Activated CD4-positive, alpha-beta memory T cell treated with anti-CD3 and anti-CD28 coated beads, Interleukin-2, amount 10 ng/mL, durations not matched to agents 7 days and 5 days (primary cell): ENCODE measurements at regions not wholly inside any gene's neighbourhood (a gene's known extent, or its start where the extent isn't known, plus 50 kb on each side); places are given as distances from the start of the nearest gene placed in this dataset.
"Not testable (repeated sequence)": the region's sequence is repeated elsewhere in the genome, so short reads cannot be mapped to it uniquely, and the experiment has no call there.

ENCODE experiments used
- CTCF ChIA-PET: fragments of 350-600 bp; sonication (Branson Sonifier 250); formaldehyde crosslinking; loops from one replicate; lab custom pipeline; 2021; ENCODE audit warnings: antibody characterized with exemption, inconsistent platforms; lab: Charles Lee
- POLR2A ChIA-PET: fragments of 350-600 bp; sonication (Branson Sonifier 250); formaldehyde crosslinking; loops from one replicate; lab custom pipeline; 2021; ENCODE audit warnings: antibody characterized with exemption; lab: Charles Lee
- DNase-seq: peaks from one replicate; pipeline ENCODE4 v3.0.0-alpha.2; 2020
- H3K27ac Mint-ChIP-seq: one replicate; pipeline ENCODE4 v1.8.0; 2021; ENCODE audit warnings: mild to moderate bottlenecking, mixed read lengths
- H3K27me3 Mint-ChIP-seq: one replicate; pipeline ENCODE4 v1.8.0; 2021; ENCODE audit warnings: mixed read lengths
- H3K36me3 Mint-ChIP-seq: one replicate; pipeline ENCODE4 v1.8.0; 2021; ENCODE audit warnings: low read depth, mixed read lengths
- H3K4me1 Mint-ChIP-seq: one replicate; pipeline ENCODE4 v1.8.0; 2021; ENCODE audit warnings: mixed read lengths
- H3K4me3 Mint-ChIP-seq: one replicate; pipeline ENCODE4 v1.8.0; 2021; ENCODE audit warnings: mild to moderate bottlenecking, mixed read lengths
- H3K9me3 Mint-ChIP-seq: one replicate; pipeline ENCODE4 v1.8.0; 2021; ENCODE audit warnings: mixed read lengths

DNA sequence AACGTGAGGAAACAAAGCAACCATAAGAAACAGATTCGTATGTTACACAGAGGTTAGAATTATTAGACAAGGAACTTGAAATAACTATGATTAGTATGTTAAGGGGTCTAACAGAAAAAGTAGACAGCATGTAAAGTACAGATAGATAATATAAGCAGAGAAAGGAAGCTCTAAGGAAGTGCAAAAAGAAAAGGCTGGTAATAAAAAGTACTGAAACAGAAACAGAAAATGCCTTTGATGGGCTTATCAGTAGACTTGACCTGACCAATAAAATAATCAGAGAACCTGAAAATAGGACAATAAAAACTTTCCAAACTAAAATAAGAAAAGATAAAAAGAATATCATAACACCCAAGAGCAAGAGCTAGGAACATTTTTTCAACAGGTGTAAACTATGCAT, 225.8 kb downstream of the RND3 start:
- Mint-ChIP-seq H3K4me3 (no peak overlapping the region), H3K4me1 (no peaks in the 10 kb centered on the region), H3K9me3 (no peaks in the 10 kb centered on the region), H3K36me3 (no peaks in the 10 kb centered on the region), H3K27me3 (no peaks in the 10 kb centered on the region), H3K27ac (no peak overlapping the region)
- CTCF ChIA-PET, result no interaction called here
- POLR2A ChIA-PET, result no interaction called here
- DNase-seq, result no peak

GRCh38 chr2:150260636-150261035, 226.8 kb downstream of the RND3 start:
- DNase-seq, result no peak
- ChIA-PET POLR2A (no interaction called here), CTCF (no interaction called here)
- Mint-ChIP-seq H3K36me3 (no peaks in the 10 kb centered on the region), H3K9me3 (no peaks in the 10 kb centered on the region), H3K4me1 (no peaks in the 10 kb centered on the region), H3K27me3 (no peaks in the 10 kb centered on the region), H3K4me3 (no peak overlapping the region), H3K27ac (no peak overlapping the region)

GRCh38 chr2:150259746-150260145, 227.7 kb downstream of the RND3 start:
- H3K27ac Mint-ChIP-seq, result no peak overlapping the region
- no peak overlapping the region for H3K4me3 Mint-ChIP-seq
- no peaks in the 10 kb centered on the region for H3K9me3 Mint-ChIP-seq
- ChIA-PET CTCF (no interaction called here), POLR2A (no interaction called here)
- no peaks in the 10 kb centered on the region for H3K36me3 Mint-ChIP-seq
- no peaks in the 10 kb centered on the region for H3K4me1 Mint-ChIP-seq
- no peak for DNase-seq
- H3K27me3 Mint-ChIP-seq, result no peaks in the 10 kb centered on the region

DNA sequence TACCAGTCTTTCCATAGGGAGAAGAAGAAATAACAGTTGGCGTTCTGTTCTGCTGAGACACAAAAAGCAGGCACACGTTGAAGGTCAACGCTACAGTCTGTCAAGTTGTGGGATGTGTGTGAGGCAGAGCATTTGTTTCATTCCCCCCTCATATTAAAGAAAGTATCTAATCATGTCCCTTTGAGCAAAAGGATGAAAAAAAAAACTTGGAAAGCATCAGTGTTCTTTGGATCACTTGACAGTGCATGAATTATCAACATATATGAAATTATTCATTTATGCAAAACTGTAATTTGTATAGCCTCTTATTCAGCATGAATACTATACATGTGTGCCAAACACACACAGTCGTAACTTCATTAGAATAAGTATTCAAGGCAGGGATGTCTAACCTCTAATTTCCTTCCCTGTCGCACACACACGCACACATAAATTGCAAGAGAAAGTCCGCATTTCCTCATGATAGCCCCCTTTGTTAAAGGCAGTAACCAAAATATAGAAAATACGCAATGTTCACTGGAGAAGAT, 228.6 kb downstream of the RND3 start:
- no peak for DNase-seq
- Mint-ChIP-seq H3K36me3 (no peaks in the 10 kb centered on the region), H3K4me3 (no peak overlapping the region), H3K27ac (no peak overlapping the region), H3K4me1 (no peaks in the 10 kb centered on the region), H3K9me3 (no peaks in the 10 kb centered on the region), H3K27me3 (no peaks in the 10 kb centered on the region)
- POLR2A ChIA-PET, result no interaction called here
- CTCF ChIA-PET, result no interaction called here

DNA sequence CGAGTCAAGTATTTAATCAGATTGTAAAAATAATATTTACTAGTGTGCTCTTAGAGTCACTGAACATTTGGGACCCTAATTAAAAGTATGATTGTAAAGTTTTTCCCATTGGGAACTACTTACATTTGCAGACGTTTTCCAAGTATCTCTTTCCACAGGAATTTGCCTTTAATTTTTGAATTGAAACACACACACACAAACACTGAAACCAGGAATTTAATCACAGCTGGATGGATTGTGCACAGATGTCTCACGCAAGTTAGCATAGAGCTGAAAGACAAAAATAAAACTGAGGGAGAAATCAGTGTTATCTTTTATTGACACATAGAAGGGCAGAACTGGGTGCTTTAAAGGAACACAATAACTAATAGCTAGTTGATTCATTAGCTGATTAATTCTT, 230.7 kb downstream of the RND3 start:
- Mint-ChIP-seq H3K36me3 (no peaks in the 10 kb centered on the region), H3K9me3 (no peaks in the 10 kb centered on the region), H3K27ac (no peak overlapping the region), H3K4me1 (no peaks in the 10 kb centered on the region), H3K4me3 (no peak overlapping the region), H3K27me3 (no peaks in the 10 kb centered on the region)
- no peak for DNase-seq
- ChIA-PET POLR2A (no interaction called here), CTCF (no interaction called here)

DNA sequence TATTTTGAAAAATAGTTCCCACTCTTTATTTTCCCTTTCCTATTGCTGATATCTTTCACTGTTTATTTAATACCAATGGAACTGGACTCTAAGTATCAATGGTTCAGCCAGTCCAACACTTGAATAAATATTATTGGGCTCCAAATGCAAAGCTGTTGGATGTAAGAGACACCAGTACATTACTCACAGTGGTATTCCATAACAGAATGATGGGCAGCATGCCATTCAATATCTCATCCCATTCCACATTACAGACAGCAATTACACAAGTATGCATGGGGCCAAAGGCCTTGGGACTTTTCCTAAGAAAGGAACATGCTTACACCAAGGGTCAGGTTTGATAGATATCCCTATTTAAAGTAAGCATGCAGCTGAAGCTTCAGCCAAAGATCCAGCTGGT, 231.9 kb downstream of the RND3 start:
- ChIA-PET CTCF (no interaction called here), POLR2A (no interaction called here)
- no peak overlapping the region for H3K27ac Mint-ChIP-seq
- no peaks in the 10 kb centered on the region for H3K4me1 Mint-ChIP-seq
- H3K9me3 Mint-ChIP-seq, result no peaks in the 10 kb centered on the region
- no peaks in the 10 kb centered on the region for H3K27me3 Mint-ChIP-seq
- H3K36me3 Mint-ChIP-seq, result no peaks in the 10 kb centered on the region
- no peak overlapping the region for H3K4me3 Mint-ChIP-seq
- no peak for DNase-seq

GRCh38 chr2:150249735-150250134, 237.7 kb downstream of the RND3 start:
- DNase-seq, POLR2A ChIA-PET, H3K4me1 Mint-ChIP-seq, H3K36me3 Mint-ChIP-seq, H3K4me3 Mint-ChIP-seq, H3K27me3 Mint-ChIP-seq, H3K9me3 Mint-ChIP-seq, H3K27ac Mint-ChIP-seq: not testable (repeated sequence)
- CTCF ChIA-PET, result interaction anchor here (0.9 kb wide), 1 partner anchor 27 kb away, joined by 3 read pairs; no protein-coding TSS in a partner anchor

GRCh38 chr2:150247481-150247880, 240.0 kb downstream of the RND3 start:
- no peaks in the 10 kb centered on the region for H3K9me3 Mint-ChIP-seq
- H3K36me3 Mint-ChIP-seq, result no peaks in the 10 kb centered on the region
- no peak overlapping the region for H3K27ac Mint-ChIP-seq
- H3K4me1 Mint-ChIP-seq, result no peaks in the 10 kb centered on the region
- ChIA-PET CTCF (no interaction called here), POLR2A (no interaction called here)
- no peaks in the 10 kb centered on the region for H3K27me3 Mint-ChIP-seq
- DNase-seq, result no peak
- no peak overlapping the region for H3K4me3 Mint-ChIP-seq

- POLR2A ChIA-PET, result no interaction called here
- no peak overlapping the region for H3K4me3 Mint-ChIP-seq
- CTCF ChIA-PET, result no interaction called here
- no peaks in the 10 kb centered on the region for H3K4me1 Mint-ChIP-seq
- H3K36me3 Mint-ChIP-seq, result no peaks in the 10 kb centered on the region
- H3K27ac Mint-ChIP-seq, result no peak overlapping the region
- H3K27me3 Mint-ChIP-seq, result no peaks in the 10 kb centered on the region
- no peaks in the 10 kb centered on the region for H3K9me3 Mint-ChIP-seq
- DNase-seq, result no peak
Measured at GRCh38 chr2:150234787-150235446, 252.6 kb downstream of the RND3 start.

DNA sequence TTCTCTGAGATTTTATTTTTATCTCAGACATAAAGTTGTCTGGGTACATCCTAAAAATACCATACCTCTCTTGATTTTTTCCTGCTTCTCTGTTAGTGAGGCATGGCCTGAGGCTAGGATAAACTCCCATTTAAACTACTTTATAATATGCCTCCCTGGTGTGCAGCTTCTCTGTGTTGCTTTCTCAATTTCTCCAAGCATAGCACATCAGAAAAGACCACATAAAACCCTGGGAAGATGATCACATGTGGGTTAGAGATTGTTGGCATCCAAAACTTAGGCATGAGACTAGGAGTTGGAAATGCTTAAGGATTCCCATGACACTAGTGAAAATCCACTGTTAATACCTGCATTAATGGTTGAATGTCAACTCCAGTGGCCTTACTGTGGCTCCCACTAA, 254.6 kb downstream of the RND3 start:
- no peaks in the 10 kb centered on the region for H3K36me3 Mint-ChIP-seq
- ChIA-PET CTCF (no interaction called here), POLR2A (no interaction called here)
- no peaks in the 10 kb centered on the region for H3K27me3 Mint-ChIP-seq
- no peak overlapping the region for H3K4me3 Mint-ChIP-seq
- no peak for DNase-seq
- H3K27ac Mint-ChIP-seq, result no peak overlapping the region
- no peaks in the 10 kb centered on the region for H3K4me1 Mint-ChIP-seq
- H3K9me3 Mint-ChIP-seq, result no peaks in the 10 kb centered on the region

DNA sequence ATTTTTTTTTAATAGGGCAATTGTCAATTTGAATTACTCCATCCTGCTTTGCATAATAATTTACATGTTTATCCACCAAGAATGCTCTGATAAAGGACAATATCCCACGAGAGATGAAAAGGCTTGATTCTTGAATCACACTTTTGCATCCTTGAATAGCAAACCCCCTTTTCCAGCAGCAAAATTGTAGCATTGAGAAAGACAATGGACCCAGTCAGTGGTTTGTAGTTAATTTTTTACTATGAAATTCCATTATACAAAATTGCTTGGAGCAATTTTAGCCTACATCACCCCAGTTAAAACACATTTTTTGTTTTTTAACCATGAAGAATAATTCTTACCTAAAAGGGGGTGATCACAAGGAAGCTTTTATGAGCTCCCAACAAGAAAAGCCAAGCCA, 255.1 kb downstream of the RND3 start:
- H3K36me3 Mint-ChIP-seq, result no peaks in the 10 kb centered on the region
- no peak overlapping the region for H3K4me3 Mint-ChIP-seq
- no peaks in the 10 kb centered on the region for H3K9me3 Mint-ChIP-seq
- no peaks in the 10 kb centered on the region for H3K4me1 Mint-ChIP-seq
- ChIA-PET POLR2A (no interaction called here), CTCF (no interaction called here)
- H3K27ac Mint-ChIP-seq, result no peak overlapping the region
- no peak for DNase-seq
- no peaks in the 10 kb centered on the region for H3K27me3 Mint-ChIP-seq

DNA sequence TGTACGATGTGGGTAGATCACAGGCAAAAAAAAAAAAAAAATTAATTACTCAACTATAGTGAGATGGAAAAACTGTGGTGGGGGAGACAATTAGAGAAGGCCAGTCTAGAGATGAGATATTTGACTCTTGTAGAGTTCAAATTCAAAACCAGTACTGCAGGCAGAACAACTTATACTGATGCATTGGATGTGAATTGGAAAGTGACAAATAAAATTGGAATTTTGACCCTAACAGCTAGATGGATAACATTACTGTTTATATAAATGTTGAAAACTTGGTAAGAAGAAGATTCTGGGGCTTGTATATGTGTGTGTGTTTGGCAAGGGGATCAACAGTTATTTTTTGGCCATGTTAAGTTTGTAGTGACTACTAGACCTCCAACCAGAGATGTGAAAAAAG, 256.9 kb downstream of the RND3 start:
- no peak for DNase-seq
- Mint-ChIP-seq H3K36me3 (no peaks in the 10 kb centered on the region), H3K4me3 (no peak overlapping the region), H3K27me3 (no peaks in the 10 kb centered on the region), H3K9me3 (no peaks in the 10 kb centered on the region), H3K4me1 (no peaks in the 10 kb centered on the region), H3K27ac (no peak overlapping the region)
- ChIA-PET POLR2A (no interaction called here), CTCF (no interaction called here)

DNA sequence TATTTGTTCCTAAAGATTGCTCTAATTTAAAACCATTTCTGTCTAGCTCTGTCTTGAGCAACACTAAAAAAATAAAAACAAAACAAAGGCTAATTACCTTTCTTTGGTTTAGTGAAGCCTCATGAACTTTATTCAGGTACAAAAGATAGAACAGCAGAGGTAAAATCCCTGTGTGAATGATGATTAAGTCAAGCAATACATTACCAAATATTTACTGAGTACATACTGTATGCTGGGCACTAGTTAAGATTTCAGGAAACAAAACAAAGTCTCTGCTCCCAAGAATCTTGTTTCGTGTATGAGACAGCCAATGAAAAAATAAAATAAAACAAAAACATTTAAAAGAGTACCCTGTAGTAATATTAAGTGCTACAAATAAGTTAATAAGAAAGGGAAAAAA, 257.5 kb downstream of the RND3 start:
- Mint-ChIP-seq H3K36me3 (no peaks in the 10 kb centered on the region), H3K9me3 (no peaks in the 10 kb centered on the region), H3K27me3 (no peaks in the 10 kb centered on the region), H3K4me3 (no peak overlapping the region), H3K4me1 (no peaks in the 10 kb centered on the region), H3K27ac (no peak overlapping the region)
- CTCF ChIA-PET, result no interaction called here
- DNase-seq, result no peak
- POLR2A ChIA-PET, result no interaction called here

- Mint-ChIP-seq H3K4me3 (no peak overlapping the region), H3K27me3 (no peaks in the 10 kb centered on the region), H3K9me3 (no peaks in the 10 kb centered on the region), H3K27ac (no peak overlapping the region), H3K4me1 (no peaks in the 10 kb centered on the region), H3K36me3 (no peaks in the 10 kb centered on the region)
- DNase-seq, result no peak
- ChIA-PET CTCF (no interaction called here), POLR2A (no interaction called here)
Measured at GRCh38 chr2:150228936-150229335, 258.5 kb downstream of the RND3 start.
